HCT116 (cell line): ENCODE measurements at regions not wholly inside any gene's neighbourhood (a gene's known extent, or its start where the extent isn't known, plus 50 kb on each side); places are given as distances from the start of the nearest gene placed in this dataset.

Experiments used
- CTCF ChIP-seq, 3 experiments: fragments of 200-600 bp in 1 of 3; sonication (generic) in 1 of 3; IDR thresholded peaks in 2 of 3; conservative IDR thresholded peaks in 1 of 3; 2 replicates each; pipeline ENCODE4 v1.5.1; 2012 to 2017; ENCODE audit warnings: low read depth in 2 of 3, low read length in 2 of 3, antibody characterized with exemption in 1 of 3, borderline replicate concordance in 1 of 3, control low read depth in 1 of 3, mild to moderate bottlenecking in 1 of 3, mixed read lengths in 1 of 3, mixed run types in 1 of 3, moderate library complexity in 1 of 3; ENCODE audit not compliant: insufficient read depth in 1 of 3
- EZH2 ChIP-seq: fragments of 200-600 bp; sonication (generic); IDR thresholded peaks from 2 replicates; pipeline ENCODE4 v1.6.1; 2017; ENCODE audit warnings: antibody characterized with exemption, mixed run types
- MAX ChIP-seq: IDR thresholded peaks from 2 replicates; pipeline ENCODE4 v1.6.1; 2012
- POLR2A ChIP-seq: IDR thresholded peaks from 2 replicates; pipeline ENCODE4 v1.7.0; 2011; ENCODE audit warnings: borderline replicate concordance; ENCODE audit not compliant: insufficient read depth, insufficient read length; ENCODE audit errors: extremely low read depth
- REST ChIP-seq: IDR thresholded peaks from 2 replicates; pipeline ENCODE4 v1.6.1; 2012; ENCODE audit warnings: low read depth
- ZNF274 ChIP-seq: fragments of 200-500 bp; sonication (Bioruptor generic); IDR thresholded peaks from 2 replicates; pipeline ENCODE4 v1.6.1; 2014; ENCODE audit warnings: mild to moderate bottlenecking, low read depth, low read length, inconsistent platforms
- TF ChIP-seq, protein P1 (sequence below): IDR thresholded peaks from 2 replicates; pipeline ENCODE4 v1.6.1; 2012

DNA sequence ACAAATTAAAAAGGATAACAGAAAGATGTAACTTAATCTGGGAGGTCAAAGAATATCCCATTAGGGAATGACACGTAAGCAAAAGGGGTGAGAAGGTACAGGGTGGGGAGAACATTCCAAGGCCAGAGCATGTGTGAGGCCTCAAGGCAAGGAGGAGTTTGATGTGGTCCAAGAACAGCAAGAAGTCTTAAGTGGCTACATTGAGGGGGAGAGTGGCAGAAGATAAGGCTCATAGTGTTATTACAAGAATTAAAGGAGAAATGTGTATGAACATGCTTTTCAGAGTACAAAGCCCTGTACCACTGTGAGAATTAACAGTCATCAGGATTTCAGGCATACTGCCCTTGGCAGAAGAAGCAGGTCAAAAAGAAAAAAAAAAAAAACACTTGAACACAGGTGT lies 174.4 kb upstream of the ERBB4 start:
- no peak for TF ChIP-seq CTCF (IDR thresholded peaks at IDR 0.05 in 2 of 3, conservative IDR thresholded peaks at IDR 0.05 in 1 of 3; ENCODE audit: borderline replicate concordance in 1 of 3, insufficient read depth in 1 of 3, low read depth in 2 of 3, low read length in 2 of 3)
- no peak for TF ChIP-seq POLR2A
- no peak for TF ChIP-seq EZH2
- TF ChIP-seq, protein P1, sequence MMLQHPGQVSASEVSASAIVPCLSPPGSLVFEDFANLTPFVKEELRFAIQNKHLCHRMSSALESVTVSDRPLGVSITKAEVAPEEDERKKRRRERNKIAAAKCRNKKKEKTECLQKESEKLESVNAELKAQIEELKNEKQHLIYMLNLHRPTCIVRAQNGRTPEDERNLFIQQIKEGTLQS: no peak
- TF ChIP-seq MAX: no peak
- no peak for TF ChIP-seq REST
- no peak for TF ChIP-seq ZNF274
